ENCODE measurements at regions not wholly inside any gene's neighbourhood (a gene's known extent, or its start where the extent isn't known, plus 50 kb on each side); places are given as distances from the start of the nearest gene placed in this dataset.
"Not testable (repeated sequence)": the region's sequence is repeated elsewhere in the genome, so short reads cannot be mapped to it uniquely, and the experiment has no call there.

- peak; percentile 14 for DNase-seq (ENCODE audit: low read depth)
These were observed 77.8 kb downstream of the TEX36 start for GRCh38 chr10:125605167-125605566.

GRCh38 chr10:125602825-125603224, 80.1 kb downstream of the TEX36 start:
- no peak for DNase-seq (ENCODE audit: low read depth)

GRCh38 chr10:125599194-125599593, 83.8 kb downstream of the TEX36 start:
- DNase-seq (ENCODE audit: low read depth), result no peak

GRCh38 chr10:125595911-125596310, 87.1 kb downstream of the TEX36 start:
- DNase-seq (ENCODE audit: low read depth), result no peak

GRCh38 chr10:125593644-125594043, 89.3 kb downstream of the TEX36 start:
- no peak for DNase-seq (ENCODE audit: low read depth)

GRCh38 chr10:125592897-125593296, 90.1 kb downstream of the TEX36 start:
- DNase-seq (ENCODE audit: low read depth), result no peak

- DNase-seq (ENCODE audit: low read depth), result no peak
These were observed 91.1 kb downstream of the TEX36 start for GRCh38 chr10:125591886-125592285.

- not testable (repeated sequence) for DNase-seq (ENCODE audit: low read depth)
These were observed 94.2 kb downstream of the TEX36 start for GRCh38 chr10:125588738-125589137.

- no peak for DNase-seq (ENCODE audit: low read depth)
These were observed 98.0 kb downstream of the TEX36 start for GRCh38 chr10:125584954-125585353.

GRCh38 chr10:125578658-125579315, 104.2 kb downstream of the TEX36 start:
- no peak for DNase-seq (ENCODE audit: low read depth)

- no peak for DNase-seq (ENCODE audit: low read depth)
These were observed 107.1 kb downstream of the TEX36 start for GRCh38 chr10:125575843-125576242.

GRCh38 chr10:125568156-125568555, 114.8 kb downstream of the TEX36 start:
- DNase-seq (ENCODE audit: low read depth), result no peak

- DNase-seq (ENCODE audit: low read depth), result no peak
These were observed 115.4 kb downstream of the TEX36 start for GRCh38 chr10:125567529-125567928.

GRCh38 chr10:125565046-125565445, 117.9 kb downstream of the TEX36 start:
- no peak for DNase-seq (ENCODE audit: low read depth)

GRCh38 chr10:125564570-125564969, 118.4 kb downstream of the TEX36 start:
- DNase-seq (ENCODE audit: low read depth), result no peak

GRCh38 chr10:125562737-125563136, 120.2 kb downstream of the TEX36 start:
- peak; percentile 2 for DNase-seq (ENCODE audit: low read depth)

GRCh38 chr10:125560947-125561346, 122.0 kb downstream of the TEX36 start:
- no peak for DNase-seq (ENCODE audit: low read depth)

- no peak for DNase-seq (ENCODE audit: low read depth)
These were observed 123.8 kb downstream of the TEX36 start for GRCh38 chr10:125559210-125559609.

- DNase-seq (ENCODE audit: low read depth), result no peak
These were observed 125.0 kb downstream of the TEX36 start for GRCh38 chr10:125557801-125558505.

- DNase-seq (ENCODE audit: low read depth), result no peak
These were observed 125.7 kb downstream of the TEX36 start for GRCh38 chr10:125557311-125557710.

- DNase-seq (ENCODE audit: low read depth), result no peak
These were observed 126.1 kb downstream of the TEX36 start for GRCh38 chr10:125556882-125557281.

- no peak for DNase-seq (ENCODE audit: low read depth)
These were observed 127.2 kb downstream of the TEX36 start for GRCh38 chr10:125555743-125556142.

GRCh38 chr10:125555267-125555666, 127.7 kb downstream of the TEX36 start:
- DNase-seq (ENCODE audit: low read depth), result no peak

GRCh38 chr10:125554753-125555152, 128.2 kb downstream of the TEX36 start:
- no peak for DNase-seq (ENCODE audit: low read depth)
